ENCODE measurements at regions not wholly inside any gene's neighbourhood (a gene's known extent, or its start where the extent isn't known, plus 50 kb on each side); places are given as distances from the start of the nearest gene placed in this dataset.
"Not testable (repeated sequence)": the region's sequence is repeated elsewhere in the genome, so short reads cannot be mapped to it uniquely, and the experiment has no call there.

- no peak for DNase-seq
Measured at GRCh38 chr2:22946553-22946952, 438.4 kb upstream of the KLHL29 start.

DNA sequence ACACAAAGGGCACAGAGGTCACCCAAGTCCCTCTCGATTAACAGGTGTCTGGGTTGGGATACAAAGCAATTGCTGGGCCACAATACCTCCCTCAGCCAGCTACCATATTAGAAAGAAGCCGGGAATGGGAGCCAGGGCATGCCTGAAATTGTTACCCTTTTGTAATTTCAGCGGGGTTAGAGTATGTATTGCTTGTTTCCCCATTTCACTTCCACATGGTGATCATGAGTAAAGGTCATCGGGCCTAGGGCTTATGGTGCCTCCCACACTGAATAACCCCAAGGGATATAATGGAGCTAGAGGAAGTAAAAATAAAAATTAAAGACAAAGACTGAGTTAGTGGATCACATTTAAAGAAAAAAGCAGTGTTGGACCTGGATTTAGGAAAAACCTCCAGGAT lies 437.2 kb upstream of the KLHL29 start:
- no peak for DNase-seq

DNA sequence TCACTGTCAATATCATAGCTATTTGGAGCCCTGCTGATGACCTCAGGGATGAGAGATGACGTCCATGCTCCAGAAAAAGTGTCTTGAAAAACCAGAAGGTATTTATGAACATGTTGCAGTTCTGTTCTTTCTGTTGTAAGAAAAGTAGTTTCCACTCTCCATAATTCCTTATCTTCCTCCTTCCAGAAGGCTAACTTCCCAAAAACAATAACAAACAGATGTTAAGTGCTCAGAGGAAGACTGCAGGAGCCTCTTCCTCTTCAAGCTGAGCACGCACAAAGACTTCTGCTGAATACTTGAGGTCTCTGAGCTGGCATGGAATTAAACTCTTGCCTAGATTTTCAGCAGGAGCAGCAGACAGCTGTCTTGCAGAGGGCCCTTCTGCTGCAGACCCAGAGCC lies 434.5 kb upstream of the KLHL29 start:
- DNase-seq = no peak

DNA sequence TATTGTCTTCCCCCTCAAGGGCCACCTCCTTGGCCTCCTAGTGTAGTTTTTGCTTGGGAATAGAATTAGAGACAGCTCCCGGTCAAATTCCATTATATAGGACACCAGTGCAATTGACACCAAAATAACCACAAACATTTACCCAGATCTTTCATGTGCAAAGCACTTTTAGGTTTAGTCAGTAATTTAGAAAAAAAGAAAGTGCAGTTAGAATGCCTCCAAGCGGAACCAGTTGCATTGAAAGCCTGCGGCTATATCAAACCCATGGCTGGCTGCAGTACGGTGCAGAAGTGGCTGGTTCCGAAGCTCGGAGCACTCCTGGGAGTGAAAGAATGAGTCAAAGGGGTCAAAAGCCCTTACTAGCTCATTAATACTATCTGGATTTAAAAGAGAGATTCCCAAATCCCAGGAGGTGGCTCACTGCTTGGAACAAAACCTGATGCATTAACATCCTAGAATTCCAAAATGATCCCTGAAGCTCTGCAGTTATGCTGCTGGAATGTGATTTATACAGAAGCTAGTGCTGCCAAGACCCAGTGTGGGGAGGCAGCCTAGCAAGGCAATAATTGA lies 432.2 kb upstream of the KLHL29 start:
- no peak for DNase-seq

- no peak for DNase-seq
Measured at GRCh38 chr2:22957446-22957845, 427.5 kb upstream of the KLHL29 start.

DNA sequence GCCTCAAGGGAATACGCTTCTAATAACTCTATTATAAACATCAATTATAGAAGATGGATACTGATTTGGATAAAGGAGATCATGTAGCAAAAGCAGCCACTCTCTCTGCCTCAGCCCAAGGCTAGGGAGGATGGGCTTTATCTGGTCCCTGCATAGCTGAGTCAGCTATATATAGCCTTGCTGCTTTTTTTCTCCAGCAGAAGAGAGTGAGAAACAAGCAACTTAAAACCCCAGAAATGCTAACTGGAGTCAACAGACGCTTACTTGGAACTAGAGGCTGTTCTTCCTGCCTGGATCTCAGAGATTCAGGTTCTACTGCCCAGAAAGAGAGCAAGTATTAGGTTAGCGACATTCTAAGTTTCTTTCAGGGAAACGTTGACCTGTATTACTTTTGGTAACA lies 426.7 kb upstream of the KLHL29 start:
- DNase-seq = no peak

GRCh38 chr2:22967756-22968155 lies 417.2 kb upstream of the KLHL29 start:
- DNase-seq = no peak

GRCh38 chr2:22970284-22970975 lies 414.5 kb upstream of the KLHL29 start:
- DNase-seq = no peak

DNA sequence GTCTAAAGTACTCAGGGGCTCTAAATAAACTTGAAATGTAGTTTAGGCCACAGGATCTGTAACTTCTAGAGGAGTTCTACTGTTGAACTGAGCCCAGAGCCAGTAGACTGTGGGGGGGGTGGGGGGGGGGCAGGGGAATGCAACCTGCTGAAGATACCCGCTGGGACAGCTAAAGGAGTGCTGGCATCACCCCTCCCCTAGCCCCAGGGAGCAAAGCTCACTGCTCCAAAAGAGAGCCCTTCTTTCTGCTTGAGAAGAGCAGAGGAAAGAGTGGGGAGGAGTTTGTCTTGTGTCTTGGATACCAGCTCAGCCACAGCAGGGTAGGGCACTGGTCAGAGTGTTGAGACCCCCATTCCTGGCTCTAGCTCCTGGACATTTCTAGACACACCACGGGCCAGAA lies 414.0 kb upstream of the KLHL29 start:
- no peak for DNase-seq

DNA sequence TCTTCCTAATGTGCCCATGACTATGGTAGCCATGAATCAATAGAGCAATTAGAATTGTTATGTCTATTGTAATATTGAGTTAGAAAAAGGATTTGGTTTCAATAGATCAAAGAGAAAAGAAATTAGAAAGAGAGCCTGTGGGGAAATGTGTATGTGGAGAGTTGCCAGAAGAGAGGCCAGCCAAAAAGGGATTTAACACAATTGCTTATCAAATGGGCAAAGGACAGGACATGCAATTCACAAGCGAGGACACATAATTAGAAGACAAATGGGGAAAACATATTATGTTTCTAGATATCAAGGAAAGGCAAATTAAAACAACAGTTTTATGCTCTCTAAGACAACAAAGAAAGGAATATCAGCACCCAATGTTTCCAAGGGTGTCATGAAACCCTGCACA lies 403.2 kb upstream of the KLHL29 start:
- no peak for DNase-seq

- not testable (repeated sequence) for DNase-seq
Measured at GRCh38 chr2:22984152-22984551, 400.8 kb upstream of the KLHL29 start.

GRCh38 chr2:22990246-22990645 lies 394.7 kb upstream of the KLHL29 start:
- DNase-seq = no peak

GRCh38 chr2:22991844-22992243 lies 393.1 kb upstream of the KLHL29 start:
- DNase-seq = no peak

DNA sequence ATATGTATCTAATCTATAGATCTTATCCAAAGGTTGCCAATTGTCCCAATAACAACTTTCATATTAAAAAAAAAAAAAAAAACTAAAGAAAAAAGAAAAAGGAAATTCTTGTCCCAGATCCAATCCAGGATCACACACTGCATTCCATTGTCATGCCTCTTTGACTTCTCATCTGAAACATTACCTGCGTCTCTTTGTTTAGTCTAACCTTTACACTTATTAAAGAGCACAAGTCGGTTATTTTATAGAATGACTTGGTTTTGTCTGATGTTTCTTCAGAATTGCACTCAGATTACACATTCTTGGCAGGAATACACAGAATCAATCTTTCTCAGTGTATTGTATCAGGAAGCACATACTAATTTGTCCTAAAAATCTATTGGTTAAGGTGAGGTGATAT lies 392.5 kb upstream of the KLHL29 start:
- DNase-seq = no peak

DNA sequence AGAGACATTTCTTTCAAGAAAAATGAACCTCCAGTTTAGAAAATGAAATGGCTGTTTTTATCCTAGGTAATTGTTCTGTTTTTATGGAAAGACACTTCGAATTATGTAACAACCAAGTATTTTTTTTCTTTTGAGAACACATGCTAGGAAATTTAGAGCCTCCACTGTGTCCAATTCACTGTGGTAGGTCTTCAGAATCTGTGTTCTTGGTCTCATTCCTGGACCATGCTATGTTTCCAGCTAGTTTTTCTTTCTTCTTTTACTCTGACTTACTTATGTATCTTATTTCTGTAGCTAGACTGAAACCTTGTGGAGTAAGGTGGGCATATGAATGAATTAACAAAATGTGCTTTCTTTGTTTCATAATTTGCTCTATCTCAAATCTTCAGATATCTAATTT lies 391.7 kb upstream of the KLHL29 start:
- DNase-seq = no peak

DNA sequence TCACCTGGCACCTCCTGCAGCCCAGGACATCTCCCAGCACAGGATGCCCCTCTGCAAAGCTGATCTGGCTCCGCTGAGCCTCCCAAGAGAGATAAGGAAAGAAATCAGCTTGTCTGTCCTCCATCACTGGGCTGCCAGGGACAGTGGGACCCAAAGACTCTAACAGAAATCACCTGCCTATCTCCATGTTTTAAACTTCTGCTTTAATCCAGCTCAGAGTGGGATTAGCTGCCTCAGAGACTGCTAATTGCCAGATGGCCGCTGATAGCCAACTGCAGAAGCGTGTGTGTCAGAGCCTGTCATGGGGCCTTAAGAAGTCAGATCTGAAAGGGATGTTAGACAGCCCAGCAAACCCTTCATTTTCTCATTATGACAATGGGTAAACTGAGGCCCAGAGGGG lies 389.4 kb upstream of the KLHL29 start:
- no peak for DNase-seq

DNA sequence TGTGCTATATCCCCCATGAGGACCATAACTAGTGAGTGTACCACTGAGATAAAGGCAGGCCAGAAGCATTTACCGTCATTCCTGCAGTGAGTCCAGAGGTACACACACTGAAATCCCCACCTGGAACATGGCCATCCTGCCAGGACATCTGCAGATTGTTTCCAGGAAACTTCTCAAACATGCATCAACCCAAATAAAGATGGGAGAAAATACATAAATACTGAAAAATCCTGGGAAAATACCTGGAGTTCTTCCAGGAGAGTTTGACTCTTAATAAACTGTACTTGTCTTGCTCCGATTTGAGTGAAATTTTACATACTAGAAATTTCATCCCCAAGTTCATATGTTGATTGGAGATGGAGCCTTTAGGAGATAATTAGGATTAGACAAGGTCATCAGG lies 388.1 kb upstream of the KLHL29 start:
- DNase-seq = no peak

DNA sequence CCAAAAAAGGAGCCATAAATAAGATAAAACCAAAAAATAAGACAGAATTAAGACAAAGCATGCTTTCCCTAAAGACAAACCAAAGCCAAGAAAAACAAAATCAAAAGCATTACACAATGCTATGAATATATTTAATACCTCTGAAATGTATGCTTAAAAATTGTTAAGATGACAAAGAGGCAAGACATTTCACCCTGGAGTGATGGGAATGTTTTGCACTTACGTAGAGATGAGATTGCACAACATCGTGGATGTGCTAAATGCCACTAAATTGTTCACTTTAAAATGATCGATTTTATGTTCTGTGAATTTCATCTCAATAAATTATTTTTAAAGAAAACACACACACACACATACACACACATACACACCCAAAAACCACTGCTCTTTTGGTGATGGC lies 386.6 kb upstream of the KLHL29 start:
- DNase-seq = no peak

DNA sequence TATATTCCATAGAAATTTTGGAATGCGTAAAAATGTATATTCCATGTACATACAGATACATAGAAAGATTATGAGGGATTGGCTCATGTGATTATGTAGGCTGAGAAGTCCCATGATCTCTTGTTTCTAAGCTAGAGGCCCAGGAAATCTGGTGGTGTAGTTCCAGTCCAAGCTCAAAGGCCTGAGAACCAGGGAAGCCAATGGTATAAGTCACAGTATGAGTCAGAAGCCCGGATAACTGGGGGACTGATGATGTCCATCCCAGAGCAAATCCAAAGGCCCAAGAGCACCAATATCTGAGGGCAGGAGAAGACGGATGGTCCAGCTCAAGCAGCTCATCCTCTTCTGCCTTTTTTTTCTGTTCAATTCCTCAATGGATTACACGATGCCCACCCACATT lies 385.0 kb upstream of the KLHL29 start:
- no peak for DNase-seq

DNA sequence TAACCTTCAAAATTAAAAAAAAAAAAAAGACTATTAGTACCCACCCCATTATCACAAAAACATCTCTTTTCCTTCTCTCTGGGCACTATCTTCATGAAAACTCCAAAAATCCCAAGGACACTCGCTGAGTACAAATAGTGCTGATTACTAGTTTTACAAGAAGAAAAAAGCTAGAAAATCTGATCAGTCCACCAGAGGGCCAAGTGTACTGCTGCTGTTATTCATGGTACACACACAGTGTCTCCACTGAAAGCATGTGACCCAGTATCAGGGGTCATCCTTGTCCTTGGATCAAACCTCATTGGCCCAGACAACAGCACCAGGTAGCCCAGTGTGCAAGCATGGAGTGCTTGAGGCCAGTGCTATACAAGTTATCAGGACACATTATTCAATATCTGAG lies 382.7 kb upstream of the KLHL29 start:
- no peak for DNase-seq

DNA sequence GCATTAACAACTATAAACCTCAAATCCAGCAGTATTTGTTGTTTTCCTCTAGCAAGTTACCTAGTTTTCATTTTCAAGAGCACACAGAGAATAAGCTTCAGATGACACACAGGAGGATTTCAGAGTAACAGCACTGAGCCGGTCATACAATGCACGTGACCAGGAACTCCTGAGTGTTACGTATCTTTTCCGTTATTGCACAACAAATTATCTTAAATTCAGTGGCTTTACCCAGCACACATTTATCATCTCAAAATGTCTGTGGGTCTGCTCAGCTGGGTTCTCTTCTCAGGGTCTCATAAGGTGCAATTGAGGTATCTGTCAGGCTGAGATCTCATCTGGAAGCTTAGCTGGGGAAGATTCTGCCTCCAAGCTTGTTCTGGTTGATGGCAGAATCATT lies 379.5 kb upstream of the KLHL29 start:
- no peak for DNase-seq

DNA sequence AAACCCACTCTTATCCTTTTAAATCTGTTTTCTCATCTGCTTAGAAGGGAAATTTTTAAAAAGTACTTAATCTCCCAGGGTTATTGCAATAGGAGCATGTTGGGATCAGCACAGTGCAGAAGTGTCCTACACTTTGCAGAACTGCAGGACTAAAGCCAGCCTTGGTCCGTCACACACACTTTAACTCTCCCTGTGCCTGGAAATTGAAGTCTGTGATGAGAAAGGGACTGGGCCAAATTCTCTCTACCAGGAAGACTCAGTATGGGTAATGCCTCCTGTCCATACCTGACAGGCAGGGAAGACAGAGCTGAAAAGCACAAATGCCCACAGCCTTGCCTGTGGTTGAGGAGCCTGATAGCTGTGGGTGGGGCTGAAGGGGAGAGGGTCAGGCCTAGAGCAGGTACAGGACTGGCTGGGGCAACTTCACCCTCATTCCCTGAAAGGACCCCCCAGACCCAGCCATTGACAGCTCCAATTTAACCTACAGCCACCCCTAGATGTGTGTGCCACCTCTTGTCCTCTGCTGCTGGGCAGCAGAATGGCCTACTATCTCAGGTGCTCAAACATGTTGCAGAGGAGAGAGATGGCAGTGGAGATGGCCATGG lies 377.2 kb upstream of the KLHL29 start:
- no peak for DNase-seq

- no peak for DNase-seq
Measured at GRCh38 chr2:23008440-23008839, 376.5 kb upstream of the KLHL29 start.

- DNase-seq = no peak
Measured at GRCh38 chr2:23008951-23009350, 376.0 kb upstream of the KLHL29 start.
